DND-41 (cell line): ENCODE measurements at regions not wholly inside any gene's neighbourhood (a gene's known extent, or its start where the extent isn't known, plus 50 kb on each side); places are given as distances from the start of the nearest gene placed in this dataset.

ENCODE experiments used
- ATAC-seq: fragments of 200-7000 bp; cut with Tn5 transposase; 3 replicates; pipeline ENCODE4 v1.9.1; 2021; ENCODE audit warnings: low read depth; ENCODE audit not compliant: insufficient read depth
- DNase-seq: peaks from one replicate; pipeline ENCODE4 v3.0.0-alpha.2; 2020
- H2AFZ ChIP-seq: 2 replicates; pipeline ENCODE4 v1.6.0; 2012; ENCODE audit warnings: low read depth, low read length
- H3K27ac ChIP-seq: 2 replicates; pipeline ENCODE4 v1.5.1; 2012; ENCODE audit warnings: low read length, inconsistent platforms
- H3K27me3 ChIP-seq: fragments of 200-600 bp; sonication (generic); 2 replicates; pipeline ENCODE4 v1.6.0; 2012; ENCODE audit warnings: low read length, mild to moderate bottlenecking, inconsistent platforms; ENCODE audit not compliant: insufficient read depth, poor library complexity
- H3K36me3 ChIP-seq: 2 replicates; pipeline ENCODE4 v1.5.1; 2012; ENCODE audit warnings: low read length, inconsistent platforms; ENCODE audit not compliant: insufficient read depth
- H3K4me1 ChIP-seq: 2 replicates; pipeline ENCODE4 v1.5.1; 2012; ENCODE audit warnings: mild to moderate bottlenecking, low read length; ENCODE audit not compliant: insufficient read depth
- H3K4me2 ChIP-seq: 2 replicates; pipeline ENCODE4 v1.6.0; 2012; ENCODE audit warnings: mild to moderate bottlenecking, moderate library complexity, low read length, inconsistent platforms; ENCODE audit not compliant: insufficient read depth
- H3K4me3 ChIP-seq, 2 experiments: fragments of 200-600 bp in 1 of 2; shearing (Covaris generic) in 1 of 2; 2 replicates each; pipeline ENCODE4 v1.5.1; 2012 to 2016; ENCODE audit warnings: inconsistent platforms in 2 of 2, low read length in 2 of 2, mild to moderate bottlenecking in 2 of 2, low read depth in 1 of 2, moderate library complexity in 1 of 2
- H3K79me2 ChIP-seq: 2 replicates; pipeline ENCODE4 v1.6.0; 2012; ENCODE audit warnings: low read length, inconsistent platforms; ENCODE audit not compliant: insufficient read depth
- H3K9ac ChIP-seq: 2 replicates; pipeline ENCODE4 v1.6.0; 2012; ENCODE audit warnings: low read depth, mild to moderate bottlenecking, inconsistent platforms, low read length, moderate library complexity
- H3K9me3 ChIP-seq: 2 replicates; pipeline ENCODE4 v1.5.1; 2012; ENCODE audit warnings: low read length, moderate library complexity, mild to moderate bottlenecking, inconsistent platforms; ENCODE audit not compliant: insufficient read depth, severe bottlenecking
- H4K20me1 ChIP-seq: 2 replicates; pipeline ENCODE4 v1.6.0; 2012; ENCODE audit warnings: low read length; ENCODE audit not compliant: insufficient read depth
- EZH2 ChIP-seq: IDR thresholded peaks from 3 replicates; pipeline ENCODE4 v1.6.1; 2012; ENCODE audit warnings: borderline replicate concordance, low read depth, mild to moderate bottlenecking, moderate library complexity, low read length, inconsistent platforms; ENCODE audit not compliant: severe bottlenecking
- TF ChIP-seq, protein P1 (sequence below): IDR thresholded peaks from 2 replicates; pipeline ENCODE4 v1.5.1; 2012; ENCODE audit warnings: borderline replicate concordance, low read length, moderate library complexity, mild to moderate bottlenecking; ENCODE audit not compliant: poor library complexity, severe bottlenecking; ENCODE audit errors: extremely low read depth

DNA sequence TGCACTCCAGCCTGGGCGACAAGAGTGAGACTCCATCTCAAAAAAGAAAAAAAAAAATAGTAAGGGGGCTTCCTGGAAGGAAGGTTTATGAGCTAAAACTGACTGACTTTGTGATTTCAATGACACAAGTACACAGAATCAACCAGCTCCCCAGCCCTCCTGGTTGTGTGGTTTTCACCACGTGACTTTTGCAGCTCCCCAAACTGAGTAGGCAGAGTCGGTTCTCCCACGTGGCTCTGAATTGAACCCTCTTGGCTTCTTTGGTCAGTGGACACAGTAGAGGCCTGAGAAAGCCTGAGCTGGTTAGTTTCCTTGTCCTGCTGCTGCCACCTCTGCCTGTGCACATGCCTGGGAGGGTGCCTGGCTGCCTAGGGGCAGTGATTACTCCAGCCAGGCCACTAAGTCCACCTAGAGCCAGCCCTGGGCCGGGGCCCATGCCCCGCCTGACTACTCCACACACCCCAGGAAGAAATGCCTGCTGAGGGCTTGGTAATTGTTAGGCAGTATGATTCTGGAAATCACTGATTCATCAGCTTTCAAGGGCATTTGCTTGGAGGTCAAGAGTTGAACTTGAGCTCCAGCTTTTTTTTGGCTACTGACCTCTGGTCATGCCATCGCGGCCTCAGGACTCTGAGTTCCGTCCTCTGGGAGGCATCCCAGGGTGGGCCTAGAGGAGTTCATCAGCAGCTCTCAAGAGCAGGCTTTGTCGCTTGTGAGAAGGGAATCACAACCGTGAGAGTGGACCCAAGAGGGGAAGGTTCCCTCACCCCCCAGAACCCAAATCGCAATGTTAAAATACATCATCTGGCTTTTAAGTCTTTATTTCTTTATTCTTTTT lies 431.9 kb upstream of the HS6ST1 start:
- Histone ChIP-seq H3K4me3 (no peak overlapping the region), H3K9ac (no peak overlapping the region), H4K20me1 (no peaks in the 10 kb centered on the region), H3K4me1 (peaks cover 61% of the 10 kb centered on the region), H3K27me3 (no peaks in the 10 kb centered on the region), H3K79me2 (no peaks in the 10 kb centered on the region), H3K27ac (peak overlapping the region; percentile 67), H3K4me2 (no peak overlapping the region), H2AFZ (no peak overlapping the region; the same call in 1 of the 2 replicates), H3K36me3 (no peaks in the 10 kb centered on the region), H3K9me3 (no peaks in the 10 kb centered on the region)
- no peak for TF ChIP-seq EZH2
- TF ChIP-seq, protein P1, sequence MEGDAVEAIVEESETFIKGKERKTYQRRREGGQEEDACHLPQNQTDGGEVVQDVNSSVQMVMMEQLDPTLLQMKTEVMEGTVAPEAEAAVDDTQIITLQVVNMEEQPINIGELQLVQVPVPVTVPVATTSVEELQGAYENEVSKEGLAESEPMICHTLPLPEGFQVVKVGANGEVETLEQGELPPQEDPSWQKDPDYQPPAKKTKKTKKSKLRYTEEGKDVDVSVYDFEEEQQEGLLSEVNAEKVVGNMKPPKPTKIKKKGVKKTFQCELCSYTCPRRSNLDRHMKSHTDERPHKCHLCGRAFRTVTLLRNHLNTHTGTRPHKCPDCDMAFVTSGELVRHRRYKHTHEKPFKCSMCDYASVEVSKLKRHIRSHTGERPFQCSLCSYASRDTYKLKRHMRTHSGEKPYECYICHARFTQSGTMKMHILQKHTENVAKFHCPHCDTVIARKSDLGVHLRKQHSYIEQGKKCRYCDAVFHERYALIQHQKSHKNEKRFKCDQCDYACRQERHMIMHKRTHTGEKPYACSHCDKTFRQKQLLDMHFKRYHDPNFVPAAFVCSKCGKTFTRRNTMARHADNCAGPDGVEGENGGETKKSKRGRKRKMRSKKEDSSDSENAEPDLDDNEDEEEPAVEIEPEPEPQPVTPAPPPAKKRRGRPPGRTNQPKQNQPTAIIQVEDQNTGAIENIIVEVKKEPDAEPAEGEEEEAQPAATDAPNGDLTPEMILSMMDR, result no peak
- no peak for ATAC-seq
- peak; percentile 59 for DNase-seq

- Histone ChIP-seq H3K36me3 (no peaks in the 10 kb centered on the region), H3K9me3 (no peaks in the 10 kb centered on the region), H3K4me3 (no peak overlapping the region), H4K20me1 (no peaks in the 10 kb centered on the region), H3K4me2 (no peak overlapping the region), H3K9ac (no peak overlapping the region; the same call in 1 of the 2 replicates), H3K4me1 (peaks cover 69% of the 10 kb centered on the region), H2AFZ (no peak overlapping the region), H3K27me3 (no peaks in the 10 kb centered on the region), H3K27ac (peak overlapping the region; percentile 46; the same call in 1 of the 2 replicates), H3K79me2 (no peaks in the 10 kb centered on the region)
- DNase-seq (no peak), ATAC-seq (no peak)
- TF ChIP-seq EZH2, result no peak
- TF ChIP-seq, protein P1, result no peak
Observed at GRCh38 chr2:128751746-128752145, 433.1 kb upstream of the HS6ST1 start.

- Histone ChIP-seq H3K27ac (peak overlapping the region; percentile 90), H3K4me3 (no peak overlapping the region), H3K36me3 (no peaks in the 10 kb centered on the region), H3K9me3 (no peaks in the 10 kb centered on the region), H2AFZ (no peak overlapping the region), H3K79me2 (no peaks in the 10 kb centered on the region), H4K20me1 (no peaks in the 10 kb centered on the region), H3K27me3 (no peaks in the 10 kb centered on the region), H3K9ac (0 out of 2 replicates have a peak overlapping the region, but pooled peaks have one; percentile 26), H3K4me2 (no peak overlapping the region), H3K4me1 (peaks cover 69% of the 10 kb centered on the region)
- TF ChIP-seq EZH2, result no peak
- TF ChIP-seq, protein P1, result no peak
- ATAC-seq, result no peak
- DNase-seq, result no peak
Observed at GRCh38 chr2:128752691-128753263, 434.1 kb upstream of the HS6ST1 start.
